Panc1 (cell line): ENCODE measurements at regions not wholly inside any gene's neighbourhood (a gene's known extent, or its start where the extent isn't known, plus 50 kb on each side); places are given as distances from the start of the nearest gene placed in this dataset.
A peak's percentile ranks its signal among the peaks of the same experiment; 100 is the strongest.

Source experiments
- ATAC-seq: fragments of 200-7000 bp; cut with Tn5 transposase; 2 replicates; pipeline ENCODE4 v1.9.1; 2020; ENCODE audit warnings: mild to moderate bottlenecking, moderate library complexity
- BruUV-seq: library from RNA; stranded (reverse); fragments of 400-500 nt; replicated peaks from 2 replicates; lab custom pipeline; 2021; lab: Mats Ljungman, UMichigan
- CTCF ChIA-PET: fragments of 300-600 bp; sonication (Branson Sonifier 250); formaldehyde crosslinking; loops from one replicate; lab custom pipeline; 2022; ENCODE audit warnings: antibody characterized with exemption; lab: Charles Lee
- POLR2A ChIA-PET: fragments of 300-600 bp; sonication (Branson Sonifier 250); formaldehyde crosslinking; loops from one replicate; lab custom pipeline; 2022; ENCODE audit warnings: antibody characterized with exemption; lab: Charles Lee
- DNase-seq: peaks from one replicate; pipeline ENCODE4 v3.0.0-alpha.2; 2010; ENCODE audit warnings: low read depth, low spot score
- H3K27ac ChIP-seq: 2 replicates; pipeline ENCODE4 v1.5.1; 2011; ENCODE audit warnings: mild to moderate bottlenecking, low read length, inconsistent platforms
- H3K27me3 ChIP-seq: fragments of 200-500 bp; sonication (Bioruptor generic); 2 replicates; pipeline ENCODE4 v1.6.0; 2014; ENCODE audit warnings: low read length, inconsistent platforms; ENCODE audit not compliant: control insufficient read depth, insufficient read depth
- H3K36me3 ChIP-seq: fragments of 200-500 bp; sonication (Bioruptor generic); 2 replicates; pipeline ENCODE4 v1.5.1; 2014; ENCODE audit warnings: inconsistent platforms, mild to moderate bottlenecking, low read length, moderate library complexity; ENCODE audit not compliant: control insufficient read depth, insufficient read depth
- H3K4me1 ChIP-seq: 2 replicates; pipeline ENCODE4 v1.5.1; 2011; ENCODE audit warnings: inconsistent platforms, mild to moderate bottlenecking, low read length, moderate library complexity; ENCODE audit not compliant: control insufficient read depth, insufficient read depth
- H3K4me3 ChIP-seq, 2 experiments: 2 replicates each; pipeline ENCODE4 v1.5.1; 2011 to 2012; ENCODE audit warnings: low read depth in 2 of 2, low read length in 2 of 2, mild to moderate bottlenecking in 2 of 2, inconsistent platforms in 1 of 2, moderate library complexity in 1 of 2
- H3K9me3 ChIP-seq: fragments of 200-500 bp; sonication (Bioruptor generic); 2 replicates; pipeline ENCODE4 v1.5.1; 2014; ENCODE audit warnings: low read depth, mild to moderate bottlenecking, inconsistent platforms, low read length, moderate library complexity; ENCODE audit not compliant: control insufficient read depth, insufficient read depth
- CTCF ChIP-seq: fragments of 450-650 bp; IDR thresholded peaks from 2 replicates; pipeline ENCODE4 v1.5.1; 2017; ENCODE audit warnings: mild to moderate bottlenecking
- POLR2AphosphoS5 ChIP-seq: IDR thresholded peaks from 2 replicates; pipeline ENCODE4 v1.6.1; 2012; ENCODE audit warnings: mild to moderate bottlenecking, low read depth, low read length, moderate library complexity
- SIN3A ChIP-seq: IDR thresholded peaks from 2 replicates; pipeline ENCODE4 v1.6.1; 2012; ENCODE audit warnings: low read depth, mild to moderate bottlenecking, low read length, moderate library complexity, borderline replicate concordance; ENCODE audit not compliant: insufficient read depth
- TCF7L2 ChIP-seq: IDR thresholded peaks from 2 replicates; pipeline ENCODE4 v1.6.1; 2011; ENCODE audit warnings: mild to moderate bottlenecking, low read depth, low read length, inconsistent platforms
- in situ Hi-C: cut with HindIII; loops from 2 replicates; pipeline ENCODE4 v1.10.0; 2016; ENCODE audit warnings: low sequenced_read_pairs, low pct_unique_long_range_greater_than_20kb
- intact Hi-C: fragments of 100-400 bp; cut with micrococcal nuclease; formaldehyde crosslinking; loops from one replicate; pipeline ENCODE4 v1.10.0; 2022; ENCODE audit not compliant: unreplicated experiment
- TF ChIP-seq, protein P1 (sequence below), 2 experiments: IDR thresholded peaks; 2 replicates each; pipeline ENCODE4 v1.6.1; 2011 to 2012; ENCODE audit warnings: low read depth in 2 of 2, control low read depth in 1 of 2, low read length in 1 of 2, mild to moderate bottlenecking in 1 of 2, moderate library complexity in 1 of 2; ENCODE audit not compliant: insufficient read depth in 1 of 2

- no peaks in the 10 kb centered on the region for H3K9me3 ChIP-seq
- no peak for ATAC-seq
- no peak overlapping the region for H3K4me3 ChIP-seq
- H3K36me3 ChIP-seq, result no peaks in the 10 kb centered on the region
- ChIA-PET POLR2A (no interaction called here), CTCF (no interaction called here)
- BruUV-seq, result no TSS peak
- no peak for DNase-seq
- TF ChIP-seq POLR2AphosphoS5 (no peak), CTCF (no peak), TCF7L2 (no peak)
- H3K27ac ChIP-seq, result no peak overlapping the region
- H3K27me3 ChIP-seq, result no peaks in the 10 kb centered on the region
- peaks cover 2% of the 10 kb centered on the region; the same call in 1 of the 2 replicates for H3K4me1 ChIP-seq
- intact Hi-C loops, result no loop called here
- in situ Hi-C loops, result no loop called here
These were observed 403.3 kb downstream of the HGF start for GRCh38 chr7:81366546-81366945.

- H3K4me3 ChIP-seq, result no peak overlapping the region
- no peaks in the 10 kb centered on the region for H3K27me3 ChIP-seq
- H3K4me1 ChIP-seq, result peaks cover 2% of the 10 kb centered on the region; the same call in 1 of the 2 replicates
- no peaks in the 10 kb centered on the region for H3K36me3 ChIP-seq
- ATAC-seq (no peak), DNase-seq (no peak)
- ChIA-PET POLR2A (no interaction called here), CTCF (no interaction called here)
- in situ Hi-C loops (no loop called here), intact Hi-C loops (no loop called here)
- no TSS peak for BruUV-seq
- no peaks in the 10 kb centered on the region for H3K9me3 ChIP-seq
- TF ChIP-seq POLR2AphosphoS5 (no peak), CTCF (no peak), TCF7L2 (no peak), SIN3A (no peak)
- TF ChIP-seq, protein P1, sequence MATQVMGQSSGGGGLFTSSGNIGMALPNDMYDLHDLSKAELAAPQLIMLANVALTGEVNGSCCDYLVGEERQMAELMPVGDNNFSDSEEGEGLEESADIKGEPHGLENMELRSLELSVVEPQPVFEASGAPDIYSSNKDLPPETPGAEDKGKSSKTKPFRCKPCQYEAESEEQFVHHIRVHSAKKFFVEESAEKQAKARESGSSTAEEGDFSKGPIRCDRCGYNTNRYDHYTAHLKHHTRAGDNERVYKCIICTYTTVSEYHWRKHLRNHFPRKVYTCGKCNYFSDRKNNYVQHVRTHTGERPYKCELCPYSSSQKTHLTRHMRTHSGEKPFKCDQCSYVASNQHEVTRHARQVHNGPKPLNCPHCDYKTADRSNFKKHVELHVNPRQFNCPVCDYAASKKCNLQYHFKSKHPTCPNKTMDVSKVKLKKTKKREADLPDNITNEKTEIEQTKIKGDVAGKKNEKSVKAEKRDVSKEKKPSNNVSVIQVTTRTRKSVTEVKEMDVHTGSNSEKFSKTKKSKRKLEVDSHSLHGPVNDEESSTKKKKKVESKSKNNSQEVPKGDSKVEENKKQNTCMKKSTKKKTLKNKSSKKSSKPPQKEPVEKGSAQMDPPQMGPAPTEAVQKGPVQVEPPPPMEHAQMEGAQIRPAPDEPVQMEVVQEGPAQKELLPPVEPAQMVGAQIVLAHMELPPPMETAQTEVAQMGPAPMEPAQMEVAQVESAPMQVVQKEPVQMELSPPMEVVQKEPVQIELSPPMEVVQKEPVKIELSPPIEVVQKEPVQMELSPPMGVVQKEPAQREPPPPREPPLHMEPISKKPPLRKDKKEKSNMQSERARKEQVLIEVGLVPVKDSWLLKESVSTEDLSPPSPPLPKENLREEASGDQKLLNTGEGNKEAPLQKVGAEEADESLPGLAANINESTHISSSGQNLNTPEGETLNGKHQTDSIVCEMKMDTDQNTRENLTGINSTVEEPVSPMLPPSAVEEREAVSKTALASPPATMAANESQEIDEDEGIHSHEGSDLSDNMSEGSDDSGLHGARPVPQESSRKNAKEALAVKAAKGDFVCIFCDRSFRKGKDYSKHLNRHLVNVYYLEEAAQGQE (IDR thresholded peaks at IDR 0.05; ENCODE audit: insufficient read depth in 1 of 2, low read depth in 2 of 2, low read length in 1 of 2), result no peak
- H3K27ac ChIP-seq, result peak overlapping the region; percentile 44; the same call in 1 of the 2 replicates
These were observed 408.0 kb downstream of the HGF start for GRCh38 chr7:81361769-81362312.
